ENCODE measurements at regions not wholly inside any gene's neighbourhood (a gene's known extent, or its start where the extent isn't known, plus 50 kb on each side); places are given as distances from the start of the nearest gene placed in this dataset.
A peak's percentile ranks its signal among the peaks of the same experiment; 100 is the strongest.

DNA sequence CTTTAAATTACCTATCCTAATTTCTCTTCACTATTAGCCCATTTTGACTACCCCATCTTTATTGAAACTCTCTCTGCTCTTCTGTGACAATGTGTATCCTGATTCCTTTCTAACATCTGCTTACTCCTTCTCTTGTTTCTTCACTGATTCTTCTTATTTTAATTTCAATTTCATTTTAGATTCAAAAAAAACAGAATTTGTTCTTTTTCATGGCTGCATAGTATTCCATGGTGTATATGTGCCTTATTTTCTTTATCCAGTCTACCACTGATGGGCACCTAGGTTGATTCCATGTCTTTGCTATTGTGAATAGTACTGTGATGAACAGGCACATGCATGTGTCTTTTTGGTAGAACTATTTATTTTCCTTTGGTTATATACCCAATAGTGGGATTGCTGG lies 120.0 kb upstream of the VAMP7 start:
- no peaks in the 10 kb centered on the region for H3K36me3 ChIP-seq (ENCODE audit: control insufficient read depth in 2 of 2, extremely low read depth in 1 of 2, insufficient read depth in 2 of 2, low read length in 2 of 2)
- TF ChIP-seq MYC (IDR thresholded peaks at IDR 0.05; ENCODE audit: low read depth, low read length): no peak
- TF ChIP-seq JUN (IDR thresholded peaks at IDR 0.05; ENCODE audit: borderline replicate concordance, insufficient read depth, insufficient read length, low read depth): no peak
- TF ChIP-seq, protein P1, sequence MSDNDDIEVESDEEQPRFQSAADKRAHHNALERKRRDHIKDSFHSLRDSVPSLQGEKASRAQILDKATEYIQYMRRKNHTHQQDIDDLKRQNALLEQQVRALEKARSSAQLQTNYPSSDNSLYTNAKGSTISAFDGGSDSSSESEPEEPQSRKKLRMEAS (IDR thresholded peaks at IDR 0.05; ENCODE audit: insufficient read depth, insufficient read length): no peak
- no peak for TF ChIP-seq POLR2AphosphoS5 (IDR thresholded peaks at IDR 0.05; ENCODE audit: insufficient read depth, low read depth, low read length)
- TF ChIP-seq, protein P2, sequence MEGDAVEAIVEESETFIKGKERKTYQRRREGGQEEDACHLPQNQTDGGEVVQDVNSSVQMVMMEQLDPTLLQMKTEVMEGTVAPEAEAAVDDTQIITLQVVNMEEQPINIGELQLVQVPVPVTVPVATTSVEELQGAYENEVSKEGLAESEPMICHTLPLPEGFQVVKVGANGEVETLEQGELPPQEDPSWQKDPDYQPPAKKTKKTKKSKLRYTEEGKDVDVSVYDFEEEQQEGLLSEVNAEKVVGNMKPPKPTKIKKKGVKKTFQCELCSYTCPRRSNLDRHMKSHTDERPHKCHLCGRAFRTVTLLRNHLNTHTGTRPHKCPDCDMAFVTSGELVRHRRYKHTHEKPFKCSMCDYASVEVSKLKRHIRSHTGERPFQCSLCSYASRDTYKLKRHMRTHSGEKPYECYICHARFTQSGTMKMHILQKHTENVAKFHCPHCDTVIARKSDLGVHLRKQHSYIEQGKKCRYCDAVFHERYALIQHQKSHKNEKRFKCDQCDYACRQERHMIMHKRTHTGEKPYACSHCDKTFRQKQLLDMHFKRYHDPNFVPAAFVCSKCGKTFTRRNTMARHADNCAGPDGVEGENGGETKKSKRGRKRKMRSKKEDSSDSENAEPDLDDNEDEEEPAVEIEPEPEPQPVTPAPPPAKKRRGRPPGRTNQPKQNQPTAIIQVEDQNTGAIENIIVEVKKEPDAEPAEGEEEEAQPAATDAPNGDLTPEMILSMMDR (IDR thresholded peaks at IDR 0.05; ENCODE audit: extremely low read depth in 1 of 2, insufficient read depth in 1 of 2, low read depth in 1 of 2, low read length in 2 of 2): no peak
- no peak for TF ChIP-seq EZH2 (IDR thresholded peaks at IDR 0.05; ENCODE audit: borderline replicate concordance, low read depth, low read length, severe bottlenecking)
- no peak for TF ChIP-seq GATA2 (IDR thresholded peaks at IDR 0.05; ENCODE audit: insufficient read depth, insufficient read length, low read depth, low read length)
- TF ChIP-seq FOS (IDR thresholded peaks at IDR 0.05; ENCODE audit: borderline replicate concordance, insufficient read depth, low read length): no peak
- no peak for TF ChIP-seq POLR2A (IDR thresholded peaks at IDR 0.05; ENCODE audit: low read depth, low read length)
- intact Hi-C loops (cut with micrococcal nuclease) (no loop called here), dilution Hi-C loops (cut with MboI; ENCODE audit: extremely low pct_ligation_motif_present, low sequenced_read_pairs) (no loop called here)
- no peaks in the 10 kb centered on the region for H3K79me2 ChIP-seq (ENCODE audit: control insufficient read depth, insufficient read depth, low read length)
- H3K4me1 ChIP-seq (ENCODE audit: control insufficient read depth, extremely low read depth, insufficient read depth, low read length): no peaks in the 10 kb centered on the region
- no peak overlapping the region for H3K9ac ChIP-seq (replicated peaks; ENCODE audit: extremely low read depth, insufficient read depth, low read length)
- POLR2A ChIA-PET: no interaction called here
- no peak overlapping the region for H3K4me3 ChIP-seq (replicated peaks in 1 of 3; ENCODE audit: insufficient read depth in 1 of 3, low read depth in 1 of 3, low read length in 3 of 3)
- no peak overlapping the region for H3K4me2 ChIP-seq (ENCODE audit: insufficient read depth, low read length)
- CTCF ChIA-PET: no interaction called here
- no TSS peak for BruUV-seq (replicated peaks)
- DNase-seq (ENCODE audit: low read depth, low spot score) (no peak), FAIRE-seq (peak; percentile 18)
- H3K27ac ChIP-seq (ENCODE audit: insufficient read depth, low read depth, low read length): no peak overlapping the region
- no peaks in the 10 kb centered on the region for H3K27me3 ChIP-seq (ENCODE audit: control insufficient read depth in 2 of 2, insufficient read depth in 2 of 2, low read length in 2 of 2)
- H3K9me3 ChIP-seq (replicated peaks; ENCODE audit: control insufficient read depth, insufficient read depth, low read length): no peaks in the 10 kb centered on the region
- no peak overlapping the region for H2AFZ ChIP-seq (ENCODE audit: low read depth, low read length)
- no peaks in the 10 kb centered on the region for H4K20me1 ChIP-seq (replicated peaks; ENCODE audit: control insufficient read depth, extremely low read depth, insufficient read depth, low read length)
- no peaks in the 10 kb centered on the region for H3K9me1 ChIP-seq (replicated peaks; ENCODE audit: control insufficient read depth, extremely low read depth, insufficient read depth, low read length)

Measured in endothelial cell of umbilical vein (primary cell).